OCI-LY1 (cell line): ENCODE measurements at regions not wholly inside any gene's neighbourhood (a gene's known extent, or its start where the extent isn't known, plus 50 kb on each side); places are given as distances from the start of the nearest gene placed in this dataset.

ENCODE experiments used
- CTCF ChIP-seq: fragments of 200-600 bp; sonication (generic), shearing (Covaris generic); IDR thresholded peaks from 2 replicates; pipeline ENCODE4 v1.5.1; 2017; ENCODE audit warnings: mild to moderate bottlenecking, antibody characterized with exemption, low read length, moderate library complexity, mixed read lengths
- EZH2 ChIP-seq: fragments of 200-600 bp; sonication (generic), shearing (Covaris generic); IDR thresholded peaks from 2 replicates; pipeline ENCODE4 v1.8.0; 2017; ENCODE audit warnings: borderline replicate concordance, mixed run types, mild to moderate bottlenecking, antibody characterized with exemption, low read length, moderate library complexity, mixed read lengths

DNA sequence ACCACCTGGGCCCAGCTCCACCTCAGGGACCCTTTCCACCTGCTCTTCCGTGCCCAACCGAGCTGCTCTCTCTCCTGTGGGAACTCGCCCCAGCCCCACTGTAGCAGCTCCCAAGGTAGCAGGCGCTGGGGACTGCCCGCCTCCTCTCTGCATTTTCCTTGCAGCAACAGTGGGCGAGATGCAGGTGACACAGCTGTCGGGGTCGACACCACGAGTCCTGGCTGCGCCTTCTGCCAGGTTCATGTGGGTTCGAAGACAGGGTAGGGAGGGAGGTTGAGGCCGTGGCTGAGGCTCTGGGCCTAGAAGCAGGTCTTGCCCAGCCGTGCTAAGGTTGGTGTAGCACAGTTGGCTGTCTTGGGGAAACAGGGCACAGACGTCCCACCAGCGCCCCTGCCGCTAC, 245.2 kb upstream of the FSTL5 start:
- TF ChIP-seq CTCF (no peak), EZH2 (no peak)
